Astrocyte of the spinal cord (primary cell): ENCODE measurements at regions not wholly inside any gene's neighbourhood (a gene's known extent, or its start where the extent isn't known, plus 50 kb on each side); places are given as distances from the start of the nearest gene placed in this dataset.
A peak's percentile ranks its signal among the peaks of the same experiment; 100 is the strongest.

Experiments used
- DNase-seq: peaks from one replicate; pipeline ENCODE4 v3.0.0; 2011; ENCODE audit warnings: low read depth, low spot score
- H3K4me3 ChIP-seq: 2 replicates; pipeline ENCODE4 v1.5.1; 2011; ENCODE audit warnings: low read depth, mild to moderate bottlenecking, low read length, moderate library complexity
- in situ Hi-C: cut with HindIII; loops from 2 replicates; pipeline ENCODE4 v1.10.0; 2017; ENCODE audit warnings: low sequenced_read_pairs
- TF ChIP-seq, protein P1 (sequence below): IDR thresholded peaks from 2 replicates; pipeline ENCODE4 v1.5.1; 2012; ENCODE audit warnings: low read depth, mild to moderate bottlenecking, low read length, inconsistent platforms

DNA sequence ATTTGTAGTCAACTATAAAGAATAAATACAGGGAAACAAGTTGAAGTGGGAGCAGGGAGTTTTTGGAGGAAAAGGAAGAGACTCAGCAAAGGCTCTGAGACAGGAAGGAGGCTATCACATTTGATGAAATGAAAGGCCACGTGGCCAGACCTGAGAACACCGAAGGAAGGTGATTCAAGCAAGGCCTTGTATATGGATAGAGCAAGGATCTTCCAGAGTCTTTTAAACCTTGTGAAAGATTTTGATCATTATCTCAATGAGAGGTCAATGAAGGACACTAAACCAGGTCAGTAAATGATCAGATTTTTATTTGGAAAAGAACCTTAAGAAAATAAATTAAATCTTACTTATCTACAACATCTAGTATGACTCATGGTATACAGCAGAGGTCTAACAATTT, 523.5 kb downstream of the SLC16A7 start:
- DNase-seq = no peak
- TF ChIP-seq, protein P1, sequence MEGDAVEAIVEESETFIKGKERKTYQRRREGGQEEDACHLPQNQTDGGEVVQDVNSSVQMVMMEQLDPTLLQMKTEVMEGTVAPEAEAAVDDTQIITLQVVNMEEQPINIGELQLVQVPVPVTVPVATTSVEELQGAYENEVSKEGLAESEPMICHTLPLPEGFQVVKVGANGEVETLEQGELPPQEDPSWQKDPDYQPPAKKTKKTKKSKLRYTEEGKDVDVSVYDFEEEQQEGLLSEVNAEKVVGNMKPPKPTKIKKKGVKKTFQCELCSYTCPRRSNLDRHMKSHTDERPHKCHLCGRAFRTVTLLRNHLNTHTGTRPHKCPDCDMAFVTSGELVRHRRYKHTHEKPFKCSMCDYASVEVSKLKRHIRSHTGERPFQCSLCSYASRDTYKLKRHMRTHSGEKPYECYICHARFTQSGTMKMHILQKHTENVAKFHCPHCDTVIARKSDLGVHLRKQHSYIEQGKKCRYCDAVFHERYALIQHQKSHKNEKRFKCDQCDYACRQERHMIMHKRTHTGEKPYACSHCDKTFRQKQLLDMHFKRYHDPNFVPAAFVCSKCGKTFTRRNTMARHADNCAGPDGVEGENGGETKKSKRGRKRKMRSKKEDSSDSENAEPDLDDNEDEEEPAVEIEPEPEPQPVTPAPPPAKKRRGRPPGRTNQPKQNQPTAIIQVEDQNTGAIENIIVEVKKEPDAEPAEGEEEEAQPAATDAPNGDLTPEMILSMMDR = no peak
- H3K4me3 ChIP-seq = no peak overlapping the region
- in situ Hi-C loops = no loop called here

DNA sequence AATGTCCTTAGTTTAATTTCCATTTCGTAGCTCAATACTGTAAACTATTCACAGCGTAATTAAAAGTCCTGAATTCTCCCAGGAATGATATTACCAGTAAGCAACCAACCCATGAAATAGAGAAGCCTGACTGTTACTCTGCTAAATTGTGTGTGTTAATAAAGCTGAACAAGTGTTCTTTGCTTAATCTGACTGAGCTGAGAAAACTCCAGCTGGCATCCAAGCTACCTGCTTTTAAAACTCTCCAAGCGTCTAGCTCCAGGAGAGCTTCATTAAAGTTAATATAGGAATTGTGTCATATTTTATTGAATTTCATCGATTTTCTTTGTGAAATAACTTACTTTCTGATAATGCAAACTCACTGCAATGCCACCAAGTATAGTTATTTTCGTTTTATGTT, 524.4 kb downstream of the SLC16A7 start:
- H3K4me3 ChIP-seq = no peak overlapping the region
- no peak for DNase-seq
- in situ Hi-C loops = no loop called here
- TF ChIP-seq, protein P1 = no peak

DNA sequence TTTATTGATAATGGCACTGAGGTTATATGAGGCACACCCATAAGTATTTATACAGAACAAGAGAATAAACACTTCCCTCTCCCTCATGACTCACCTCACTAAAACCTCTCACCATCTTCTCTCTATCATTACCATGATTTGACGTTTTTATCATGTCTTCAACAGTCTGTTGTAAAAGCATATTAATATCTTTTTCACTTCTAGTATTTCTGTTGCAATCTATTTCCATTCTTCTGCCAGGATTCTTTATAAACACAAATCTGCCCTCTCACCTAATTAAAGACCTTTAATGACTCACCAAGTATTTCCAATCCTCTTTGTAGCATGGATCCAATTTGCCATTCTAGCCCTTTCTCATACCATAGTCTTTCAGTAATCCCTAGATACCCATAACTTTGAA, 527.7 kb downstream of the SLC16A7 start:
- DNase-seq = no peak
- no peak overlapping the region for H3K4me3 ChIP-seq
- TF ChIP-seq, protein P1 = no peak
- in situ Hi-C loops = no loop called here

DNA sequence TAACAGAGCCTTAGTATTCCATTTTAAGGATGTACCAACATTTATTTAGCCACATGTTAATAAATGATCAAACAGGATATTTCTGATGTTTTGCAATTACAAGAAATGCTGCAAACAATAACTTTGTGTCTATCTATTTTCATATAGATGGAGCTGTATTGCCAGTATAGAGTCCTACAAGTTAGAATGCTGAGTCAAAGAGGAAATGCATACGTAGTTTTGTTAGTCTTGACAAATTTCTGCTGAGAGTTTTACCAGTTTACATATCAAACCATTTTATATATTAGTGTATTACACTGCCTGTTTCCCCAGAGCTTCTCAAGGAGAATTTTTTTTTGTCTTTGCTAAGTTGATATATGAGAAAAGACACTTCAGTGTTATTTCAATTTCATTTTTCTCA, 541.7 kb downstream of the SLC16A7 start:
- no peak overlapping the region for H3K4me3 ChIP-seq
- in situ Hi-C loops = no loop called here
- TF ChIP-seq, protein P1 = no peak
- no peak for DNase-seq

DNA sequence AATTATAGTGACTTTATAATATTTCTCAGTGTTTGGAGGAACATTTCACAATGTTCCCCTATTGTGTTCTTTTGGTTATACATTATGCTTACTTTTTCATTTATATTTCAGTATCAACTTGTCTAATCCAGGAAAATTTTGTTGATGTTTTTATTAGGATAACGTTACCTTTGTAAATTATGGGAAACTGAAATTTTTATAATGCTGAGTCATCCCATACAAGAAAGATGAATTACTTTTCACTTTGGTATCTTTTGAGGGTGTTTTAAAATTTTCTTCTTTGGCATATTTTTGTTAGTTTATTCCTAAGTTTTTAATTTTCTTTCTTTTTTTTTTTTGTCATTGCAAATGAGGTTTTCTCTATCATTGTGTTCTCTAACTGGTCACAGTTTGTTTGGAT, 542.7 kb downstream of the SLC16A7 start:
- TF ChIP-seq, protein P1 = no peak
- no peak for DNase-seq
- in situ Hi-C loops = no loop called here
- H3K4me3 ChIP-seq = no peak overlapping the region

DNA sequence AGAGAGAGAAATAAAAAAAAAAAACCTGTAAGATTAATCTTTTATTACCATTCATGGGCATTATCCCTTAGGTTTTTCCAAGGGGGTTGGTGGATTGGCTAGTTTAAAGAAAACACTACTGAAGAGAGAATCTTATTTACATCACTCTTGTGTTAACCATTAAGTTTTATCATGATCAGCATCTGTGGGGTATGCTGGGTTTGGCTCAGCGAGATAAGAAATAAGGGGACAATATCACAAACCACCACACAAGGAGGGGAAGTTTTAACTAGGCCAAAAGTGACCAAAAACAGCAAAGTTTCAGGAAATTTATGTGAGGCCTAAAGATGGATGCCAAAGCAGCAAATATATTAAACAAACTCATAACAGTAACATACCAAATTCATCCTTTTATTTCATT, 548.6 kb downstream of the SLC16A7 start:
- no peak for DNase-seq
- in situ Hi-C loops = no loop called here
- TF ChIP-seq, protein P1 = no peak
- no peak overlapping the region for H3K4me3 ChIP-seq

DNA sequence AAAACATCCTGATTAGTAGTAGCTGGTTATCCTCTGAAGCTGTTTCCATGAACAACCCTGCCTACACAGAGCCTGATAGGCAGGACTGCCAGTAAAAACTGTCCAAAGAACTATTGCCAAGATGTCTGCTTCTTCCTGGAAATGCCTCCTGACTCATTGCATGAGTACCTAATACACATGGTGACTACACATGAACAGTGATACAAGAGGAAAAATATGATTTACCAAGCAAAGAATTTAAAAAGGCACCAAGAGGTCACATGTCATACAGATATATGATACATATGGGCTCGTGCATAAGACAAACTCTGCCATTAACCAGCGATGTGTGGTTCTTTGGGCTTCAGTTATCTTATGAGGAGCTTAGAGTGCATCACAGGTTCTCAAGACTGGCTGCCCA, 552.3 kb downstream of the SLC16A7 start:
- H3K4me3 ChIP-seq = no peak overlapping the region
- TF ChIP-seq, protein P1 = no peak
- in situ Hi-C loops = no loop called here
- peak; percentile 87 for DNase-seq
